OCI-LY1 (cell line): ENCODE measurements at regions not wholly inside any gene's neighbourhood (a gene's known extent, or its start where the extent isn't known, plus 50 kb on each side); places are given as distances from the start of the nearest gene placed in this dataset.

ENCODE experiments used
- H2AFZ ChIP-seq: fragments of 200-600 bp; sonication (generic), shearing (Covaris generic); 2 replicates; pipeline ENCODE4 v1.6.0; 2014; ENCODE audit warnings: antibody characterized with exemption, mild to moderate bottlenecking, low read length
- H3F3A ChIP-seq: fragments of 200-600 bp; sonication (generic), shearing (Covaris generic); 2 replicates; pipeline ENCODE4 v1.6.0; 2014; ENCODE audit warnings: mild to moderate bottlenecking, antibody characterized with exemption, low read length, moderate library complexity; ENCODE audit not compliant: insufficient read depth
- H3K27ac ChIP-seq: fragments of 200-600 bp; sonication (generic); 2 replicates; pipeline ENCODE4 v1.5.1; 2014; ENCODE audit warnings: low read length, mixed run types, mild to moderate bottlenecking, low read depth; ENCODE audit not compliant: poor library complexity, severe bottlenecking
- H3K27me3 ChIP-seq: fragments of 200-600 bp; sonication (generic); 2 replicates; pipeline ENCODE4 v1.6.0; 2014; ENCODE audit warnings: antibody characterized with exemption, mild to moderate bottlenecking, low read length, moderate library complexity; ENCODE audit not compliant: insufficient read depth
- H3K36me3 ChIP-seq: fragments of 200-600 bp; sonication (generic); 2 replicates; pipeline ENCODE4 v1.6.1; 2014; ENCODE audit warnings: mild to moderate bottlenecking, antibody characterized with exemption, low read length, moderate library complexity, mixed read lengths; ENCODE audit not compliant: insufficient read depth
- H3K4me1 ChIP-seq: fragments of 200-600 bp; sonication (generic); 2 replicates; pipeline ENCODE4 v1.5.1; 2014; ENCODE audit warnings: mild to moderate bottlenecking, low read length, moderate library complexity; ENCODE audit not compliant: insufficient read depth, severe bottlenecking
- H3K4me2 ChIP-seq: fragments of 200-600 bp; sonication (generic), shearing (Covaris generic); 2 replicates; pipeline ENCODE4 v1.6.1; 2014; ENCODE audit warnings: low read length
- H3K4me3 ChIP-seq: fragments of 200-600 bp; sonication (generic); 2 replicates; pipeline ENCODE4 v1.5.1; 2014; ENCODE audit warnings: low read length, low read depth, mild to moderate bottlenecking, mixed read lengths; ENCODE audit not compliant: poor library complexity, severe bottlenecking
- H3K79me2 ChIP-seq: fragments of 200-600 bp; shearing (Covaris generic); 2 replicates; pipeline ENCODE4 v1.6.1; 2016; ENCODE audit warnings: mixed run types, low read length, mixed read lengths; ENCODE audit not compliant: insufficient read depth
- H3K9ac ChIP-seq: fragments of 200-600 bp; sonication (generic), shearing (Covaris generic); 2 replicates; pipeline ENCODE4 v1.6.1; 2014; ENCODE audit warnings: mild to moderate bottlenecking, low read length, mixed read lengths
- H3K9me2 ChIP-seq: fragments of 200-600 bp; sonication (generic), shearing (Covaris generic); 2 replicates; pipeline ENCODE4 v1.6.1; 2014; ENCODE audit warnings: low read depth, mild to moderate bottlenecking, low read length, mixed read lengths
- H3K9me3 ChIP-seq: fragments of 200-600 bp; shearing (Covaris generic); 2 replicates; pipeline ENCODE4 v1.6.1; 2014; ENCODE audit warnings: low read length, mixed read lengths
- H4K20me1 ChIP-seq: fragments of 200-600 bp; sonication (generic), shearing (Covaris generic); 2 replicates; pipeline ENCODE4 v1.6.0; 2016; ENCODE audit warnings: mild to moderate bottlenecking, low read length; ENCODE audit not compliant: insufficient read depth
- CTCF ChIP-seq: fragments of 200-600 bp; sonication (generic), shearing (Covaris generic); IDR thresholded peaks from 2 replicates; pipeline ENCODE4 v1.5.1; 2017; ENCODE audit warnings: mild to moderate bottlenecking, antibody characterized with exemption, low read length, moderate library complexity, mixed read lengths
- EZH2 ChIP-seq: fragments of 200-600 bp; sonication (generic), shearing (Covaris generic); IDR thresholded peaks from 2 replicates; pipeline ENCODE4 v1.8.0; 2017; ENCODE audit warnings: borderline replicate concordance, mixed run types, mild to moderate bottlenecking, antibody characterized with exemption, low read length, moderate library complexity, mixed read lengths

DNA sequence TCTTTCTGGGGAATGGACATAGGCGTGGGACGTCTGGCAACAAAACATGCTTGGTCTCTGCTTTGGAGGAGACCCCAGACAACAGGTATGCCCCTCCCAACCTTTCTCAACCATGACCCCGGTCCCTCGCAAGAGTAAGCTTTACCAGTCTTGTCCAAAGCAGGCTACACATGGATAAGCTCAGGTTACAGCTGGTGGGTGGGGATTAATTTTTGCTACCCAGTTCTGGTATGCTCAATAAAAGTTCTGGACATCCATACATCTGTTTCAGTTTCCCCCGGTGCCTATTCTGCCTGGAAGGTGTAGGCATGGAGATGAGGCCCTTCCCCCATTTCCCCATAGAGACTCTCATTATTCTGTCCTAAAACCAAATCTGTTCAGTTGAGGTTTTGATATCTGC is 54.5 kb upstream of the NOCT start:
- no peaks in the 10 kb centered on the region for H3K4me1 ChIP-seq
- H3K27ac ChIP-seq = no peak overlapping the region
- H3K27me3 ChIP-seq = no peaks in the 10 kb centered on the region
- H2AFZ ChIP-seq = no peak overlapping the region
- no peaks in the 10 kb centered on the region for H3F3A ChIP-seq
- no peaks in the 10 kb centered on the region for H3K36me3 ChIP-seq
- H4K20me1 ChIP-seq = no peaks in the 10 kb centered on the region
- no peak overlapping the region for H3K9ac ChIP-seq
- no peaks in the 10 kb centered on the region for H3K79me2 ChIP-seq
- H3K4me2 ChIP-seq = no peak overlapping the region
- TF ChIP-seq CTCF = no peak
- TF ChIP-seq EZH2 = no peak
- H3K9me3 ChIP-seq = no peaks in the 10 kb centered on the region
- no peaks in the 10 kb centered on the region for H3K9me2 ChIP-seq
- H3K4me3 ChIP-seq = no peak overlapping the region

DNA sequence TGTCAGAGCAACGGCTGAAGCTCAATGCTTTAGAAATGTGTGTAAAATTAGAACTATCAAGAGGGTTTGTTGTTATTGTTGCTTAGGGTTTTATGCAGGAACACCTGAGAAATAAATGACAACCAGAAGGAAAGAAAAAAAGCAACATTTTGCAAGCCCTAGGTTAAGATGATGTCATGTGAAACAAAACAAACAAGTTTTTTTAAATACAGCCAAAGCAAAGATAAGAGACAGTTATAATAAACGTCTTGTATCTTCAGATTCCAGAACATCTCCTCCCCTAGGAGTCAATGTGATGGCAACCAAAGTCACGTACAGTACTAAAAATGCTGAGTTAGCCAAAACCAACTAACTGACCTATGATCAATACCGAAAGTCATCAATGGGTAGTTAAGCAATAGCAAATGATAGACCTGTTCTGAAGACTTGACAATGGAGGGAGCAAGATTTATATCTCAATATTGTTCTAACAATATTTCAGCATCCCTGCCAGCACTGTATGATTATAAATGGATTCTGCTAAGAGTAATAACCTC is 55.3 kb upstream of the NOCT start:
- Histone ChIP-seq H3F3A (no peaks in the 10 kb centered on the region), H3K4me1 (no peaks in the 10 kb centered on the region), H4K20me1 (no peaks in the 10 kb centered on the region), H3K9me2 (no peaks in the 10 kb centered on the region), H3K27me3 (no peaks in the 10 kb centered on the region), H3K4me2 (no peak overlapping the region), H3K79me2 (no peaks in the 10 kb centered on the region), H3K9ac (no peak overlapping the region), H3K4me3 (no peak overlapping the region), H3K27ac (no peak overlapping the region), H2AFZ (no peak overlapping the region), H3K9me3 (no peaks in the 10 kb centered on the region), H3K36me3 (no peaks in the 10 kb centered on the region)
- TF ChIP-seq CTCF (no peak), EZH2 (no peak)

DNA sequence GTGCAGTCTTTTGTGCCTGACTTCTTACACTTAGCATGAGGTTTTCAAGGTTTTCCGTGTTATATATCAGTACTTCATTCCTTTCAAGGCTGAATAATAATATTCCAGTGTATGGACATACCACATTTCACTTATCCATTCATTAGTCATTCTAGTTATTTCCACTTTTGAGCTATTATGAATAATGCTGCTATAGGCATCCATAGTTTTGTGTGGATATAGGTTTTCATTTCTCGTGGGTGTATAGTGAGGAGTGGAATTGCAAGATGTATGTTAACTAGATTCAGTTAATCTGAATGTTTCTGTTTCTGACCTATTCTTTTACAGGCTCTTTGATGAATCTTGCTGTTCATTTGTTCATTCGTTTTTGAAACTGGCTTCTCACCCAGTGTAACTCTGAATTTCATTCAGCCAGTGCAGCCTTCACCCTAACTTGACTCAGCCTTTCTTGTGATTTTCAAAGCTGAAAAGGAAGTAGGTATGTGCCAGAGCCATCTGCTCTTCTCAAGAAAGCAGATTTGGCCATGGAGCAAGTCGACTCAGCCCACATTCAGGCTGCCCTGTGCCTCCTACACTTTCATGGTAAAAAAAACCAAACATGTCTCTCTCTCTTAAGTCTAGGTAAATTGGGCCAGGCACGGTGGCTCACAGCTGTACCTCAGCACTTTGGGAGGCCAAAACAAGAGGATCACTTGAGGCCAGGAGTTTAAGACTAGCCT is 56.3 kb upstream of the NOCT start:
- Histone ChIP-seq H3K9ac (no peak overlapping the region), H3K27ac (no peak overlapping the region), H4K20me1 (no peaks in the 10 kb centered on the region), H3K27me3 (no peaks in the 10 kb centered on the region), H3K36me3 (no peaks in the 10 kb centered on the region), H3K4me1 (no peaks in the 10 kb centered on the region), H3F3A (no peaks in the 10 kb centered on the region), H3K4me2 (no peak overlapping the region), H3K4me3 (no peak overlapping the region), H3K9me2 (no peaks in the 10 kb centered on the region), H3K9me3 (no peaks in the 10 kb centered on the region), H3K79me2 (no peaks in the 10 kb centered on the region), H2AFZ (no peak overlapping the region)
- TF ChIP-seq EZH2 (no peak), CTCF (no peak)
